IPS-18a (cell line): ENCODE measurements at regions not wholly inside any gene's neighbourhood (a gene's known extent, or its start where the extent isn't known, plus 50 kb on each side); places are given as distances from the start of the nearest gene placed in this dataset.

ENCODE experiments used
- H3K27ac ChIP-seq: one replicate; pipeline ENCODE4 v1.5.1; 2013; ENCODE audit warnings: low read length
- H3K27me3 ChIP-seq: one replicate; pipeline ENCODE4 v1.6.1; 2013; ENCODE audit warnings: mild to moderate bottlenecking, low read length; ENCODE audit not compliant: control insufficient read depth, insufficient read depth
- H3K36me3 ChIP-seq: one replicate; pipeline ENCODE4 v1.6.1; 2013; ENCODE audit warnings: low read depth, low read length; ENCODE audit not compliant: control insufficient read depth
- H3K4me1 ChIP-seq: one replicate; pipeline ENCODE4 v1.6.1; 2013; ENCODE audit warnings: low read depth, low read length; ENCODE audit not compliant: control insufficient read depth
- H3K4me3 ChIP-seq: one replicate; pipeline ENCODE4 v1.5.1; 2013; ENCODE audit warnings: low read length
- H3K9ac ChIP-seq: one replicate; pipeline ENCODE4 v1.6.1; 2013; ENCODE audit warnings: mild to moderate bottlenecking, low read length, moderate library complexity
- H3K9me3 ChIP-seq: one replicate; pipeline ENCODE4 v1.6.1; 2013; ENCODE audit warnings: low read depth, low read length; ENCODE audit not compliant: control insufficient read depth

GRCh38 chr2:22517141-22517540, 867.8 kb upstream of the KLHL29 start:
- Histone ChIP-seq H3K9me3 (no peaks in the 10 kb centered on the region), H3K36me3 (no peaks in the 10 kb centered on the region)

GRCh38 chr2:22518641-22519040, 866.3 kb upstream of the KLHL29 start:
- H3K36me3 ChIP-seq = no peaks in the 10 kb centered on the region
- H3K9me3 ChIP-seq = no peaks in the 10 kb centered on the region
- H3K4me3 ChIP-seq = no peak overlapping the region
- peaks cover 12% of the 10 kb centered on the region for H3K4me1 ChIP-seq
- no peaks in the 10 kb centered on the region for H3K27me3 ChIP-seq
- no peak overlapping the region for H3K9ac ChIP-seq
- no peak overlapping the region for H3K27ac ChIP-seq

More at GRCh38 chr2:22517141-22517540, 867.8 kb upstream of the KLHL29 start:
- H3K4me3 ChIP-seq = no peak overlapping the region
- H3K4me1 ChIP-seq = peaks cover 12% of the 10 kb centered on the region
- no peaks in the 10 kb centered on the region for H3K27me3 ChIP-seq
- H3K27ac ChIP-seq = no peak overlapping the region
- no peak overlapping the region for H3K9ac ChIP-seq

- no peaks in the 10 kb centered on the region for H3K9me3 ChIP-seq
Measured at GRCh38 chr2:22520369-22521288, 864.4 kb upstream of the KLHL29 start.

GRCh38 chr2:22521620-22522019, 863.4 kb upstream of the KLHL29 start:
- no peak overlapping the region for H3K9ac ChIP-seq
- peaks cover 12% of the 10 kb centered on the region for H3K4me1 ChIP-seq
- no peak overlapping the region for H3K4me3 ChIP-seq
- no peak overlapping the region for H3K27ac ChIP-seq
- no peaks in the 10 kb centered on the region for H3K27me3 ChIP-seq
- H3K9me3 ChIP-seq = no peaks in the 10 kb centered on the region
- no peaks in the 10 kb centered on the region for H3K36me3 ChIP-seq

More at GRCh38 chr2:22520369-22521288, 864.4 kb upstream of the KLHL29 start:
- Histone ChIP-seq H3K36me3 (no peaks in the 10 kb centered on the region), H3K4me1 (peaks cover 12% of the 10 kb centered on the region), H3K4me3 (no peak overlapping the region), H3K27me3 (no peaks in the 10 kb centered on the region), H3K9ac (no peak overlapping the region), H3K27ac (no peak overlapping the region)

GRCh38 chr2:22525681-22526080, 859.3 kb upstream of the KLHL29 start:
- Histone ChIP-seq H3K36me3 (no peaks in the 10 kb centered on the region), H3K27ac (no peak overlapping the region), H3K4me3 (no peak overlapping the region), H3K9ac (no peak overlapping the region), H3K9me3 (peaks cover 3% of the 10 kb centered on the region), H3K4me1 (peaks cover 6% of the 10 kb centered on the region), H3K27me3 (no peaks in the 10 kb centered on the region)

GRCh38 chr2:22530131-22530530, 854.8 kb upstream of the KLHL29 start:
- no peak overlapping the region for H3K27ac ChIP-seq
- H3K36me3 ChIP-seq = no peaks in the 10 kb centered on the region
- H3K4me3 ChIP-seq = no peak overlapping the region
- no peaks in the 10 kb centered on the region for H3K4me1 ChIP-seq
- H3K9me3 ChIP-seq = peaks cover 3% of the 10 kb centered on the region
- no peaks in the 10 kb centered on the region for H3K27me3 ChIP-seq
- no peak overlapping the region for H3K9ac ChIP-seq

- H3K4me3 ChIP-seq = no peak overlapping the region
- H3K9me3 ChIP-seq = no peaks in the 10 kb centered on the region
- H3K4me1 ChIP-seq = no peaks in the 10 kb centered on the region
- no peak overlapping the region for H3K9ac ChIP-seq
- no peak overlapping the region for H3K27ac ChIP-seq
- H3K27me3 ChIP-seq = no peaks in the 10 kb centered on the region
- H3K36me3 ChIP-seq = no peaks in the 10 kb centered on the region
Measured at GRCh38 chr2:22536133-22536532, 848.8 kb upstream of the KLHL29 start.

GRCh38 chr2:22554453-22554852, 830.5 kb upstream of the KLHL29 start:
- H3K27ac ChIP-seq = no peak overlapping the region
- H3K4me3 ChIP-seq = no peak overlapping the region
- H3K36me3 ChIP-seq = no peaks in the 10 kb centered on the region
- H3K4me1 ChIP-seq = no peaks in the 10 kb centered on the region
- H3K9me3 ChIP-seq = no peaks in the 10 kb centered on the region
- H3K9ac ChIP-seq = no peak overlapping the region
- no peaks in the 10 kb centered on the region for H3K27me3 ChIP-seq

GRCh38 chr2:22557406-22557805, 827.6 kb upstream of the KLHL29 start:
- no peaks in the 10 kb centered on the region for H3K4me1 ChIP-seq
- no peak overlapping the region for H3K27ac ChIP-seq
- H3K4me3 ChIP-seq = no peak overlapping the region
- no peaks in the 10 kb centered on the region for H3K9me3 ChIP-seq
- no peaks in the 10 kb centered on the region for H3K36me3 ChIP-seq
- H3K27me3 ChIP-seq = no peaks in the 10 kb centered on the region
- H3K9ac ChIP-seq = no peak overlapping the region

- Histone ChIP-seq H3K36me3 (no peaks in the 10 kb centered on the region), H3K4me3 (no peak overlapping the region), H3K27ac (no peak overlapping the region), H3K9me3 (no peaks in the 10 kb centered on the region), H3K27me3 (no peaks in the 10 kb centered on the region), H3K4me1 (no peaks in the 10 kb centered on the region), H3K9ac (no peak overlapping the region)
Measured at GRCh38 chr2:22560021-22560420, 825.0 kb upstream of the KLHL29 start.

- Histone ChIP-seq H3K4me1 (no peaks in the 10 kb centered on the region), H3K27me3 (no peaks in the 10 kb centered on the region), H3K9me3 (peaks cover 29% of the 10 kb centered on the region), H3K9ac (no peak overlapping the region), H3K27ac (no peak overlapping the region), H3K4me3 (no peak overlapping the region), H3K36me3 (no peaks in the 10 kb centered on the region)
Measured at GRCh38 chr2:22579341-22579740, 805.6 kb upstream of the KLHL29 start.

GRCh38 chr2:22582107-22582506, 802.9 kb upstream of the KLHL29 start:
- H3K36me3 ChIP-seq = no peaks in the 10 kb centered on the region
- H3K27me3 ChIP-seq = no peaks in the 10 kb centered on the region
- no peaks in the 10 kb centered on the region for H3K4me1 ChIP-seq
- H3K9ac ChIP-seq = no peak overlapping the region
- H3K4me3 ChIP-seq = no peak overlapping the region
- H3K9me3 ChIP-seq = peaks cover 29% of the 10 kb centered on the region
- no peak overlapping the region for H3K27ac ChIP-seq
